ENCODE measurements at regions not wholly inside any gene's neighbourhood (a gene's known extent, or its start where the extent isn't known, plus 50 kb on each side); places are given as distances from the start of the nearest gene placed in this dataset.
"Not testable (repeated sequence)": the region's sequence is repeated elsewhere in the genome, so short reads cannot be mapped to it uniquely, and the experiment has no call there.

GRCh38 chr6:146985966-146986365, 218.3 kb upstream of the STXBP5 start:
- 96% methylated on average over 2 of the region's 2 CpGs for WGBS (ENCODE audit: low lambda C conversion rate)
- Histone ChIP-seq H3K4me1 (ENCODE audit: insufficient read depth, low read length) (peaks cover 74% of the 10 kb centered on the region), H3K9ac (ENCODE audit: insufficient read depth, low read depth, low read length) (no peak overlapping the region), H3K79me2 (ENCODE audit: insufficient read depth, low read length) (no peaks in the 10 kb centered on the region), H4K20me1 (ENCODE audit: insufficient read depth, low read length) (no peaks in the 10 kb centered on the region), H2AFZ (ENCODE audit: low read length) (no peak overlapping the region), H3K27me3 (ENCODE audit: control insufficient read depth in 1 of 2, insufficient read depth in 2 of 2, low read length in 2 of 2) (no peaks in the 10 kb centered on the region), H3K9me3 (ENCODE audit: low read length) (no peaks in the 10 kb centered on the region), H3K27ac (ENCODE audit: extremely low read length, insufficient read depth, low read length) (no peak overlapping the region), H3K4me2 (ENCODE audit: low read depth, low read length) (no peak overlapping the region), H3K36me3 (replicated peaks in 1 of 2; ENCODE audit: control insufficient read depth in 1 of 2, insufficient read depth in 2 of 2, low read length in 2 of 2) (no peaks in the 10 kb centered on the region), H3K4me3 (replicated peaks in 1 of 3; ENCODE audit: insufficient read depth in 1 of 3, low read depth in 2 of 3, low read length in 3 of 3) (no peak overlapping the region)
- ChIA-PET CTCF (ENCODE audit: low intra/inter-chr PET ratio, low total read pairs) (no interaction called here), POLR2A (interaction anchor here (1.6 kb wide), 1 partner anchor 8 kb away, joined by 4 read pairs; no protein-coding TSS in a partner anchor)
- ATAC-seq (no peak), DNase-seq (ENCODE audit: low spot score) (no peak), FAIRE-seq (no peak)
- 0 out of 2 replicates have a peak, but pooled peaks have one; percentile 50 for TF ChIP-seq ZNF251 (CRISPR knock-in tag; IDR thresholded peaks at IDR 0.05)
- no peak for TF ChIP-seq ZNF510 (CRISPR knock-in tag; IDR thresholded peaks at IDR 0.05; ENCODE audit: low read depth)
- TF ChIP-seq ZMYM3 (CRISPR knock-in tag; IDR thresholded peaks at IDR 0.05): peak; percentile 39; the same call in 1 of the 2 replicates
- in situ Hi-C loops (cut with HindIII; ENCODE audit: extremely low pct_ligation_motif_present, low pct_unique_long_range_greater_than_20kb): loop anchor here (10.0 kb wide), 1 partner anchor 219 kb away; the partner anchor contains the start of gene STXBP5
- intact Hi-C loops (cut with micrococcal nuclease; ENCODE audit: unreplicated experiment): loop anchor here (2.0 kb wide), 3 partner anchors 35 to 217 kb away; no protein-coding TSS in a partner anchor
- BruUV-seq (replicated peaks): no TSS peak

- DNase-seq (ENCODE audit: low spot score); H3K9me3 ChIP-seq (ENCODE audit: low read length); H3K36me3 ChIP-seq (replicated peaks in 1 of 2; ENCODE audit: control insufficient read depth in 1 of 2, insufficient read depth in 2 of 2, low read length in 2 of 2); ATAC-seq; H3K4me3 ChIP-seq (replicated peaks in 1 of 3; ENCODE audit: insufficient read depth in 1 of 3, low read depth in 2 of 3, low read length in 3 of 3); FAIRE-seq; H3K27ac ChIP-seq (ENCODE audit: extremely low read length, insufficient read depth, low read length); POLR2A ChIA-PET; H4K20me1 ChIP-seq (ENCODE audit: insufficient read depth, low read length); H3K4me2 ChIP-seq (ENCODE audit: low read depth, low read length); H3K9ac ChIP-seq (ENCODE audit: insufficient read depth, low read depth, low read length); H2AFZ ChIP-seq (ENCODE audit: low read length); CTCF ChIA-PET (ENCODE audit: low intra/inter-chr PET ratio, low total read pairs); BruUV-seq (replicated peaks); intact Hi-C loops (cut with micrococcal nuclease; ENCODE audit: unreplicated experiment); H3K27me3 ChIP-seq (ENCODE audit: control insufficient read depth in 1 of 2, insufficient read depth in 2 of 2, low read length in 2 of 2); H3K79me2 ChIP-seq (ENCODE audit: insufficient read depth, low read length): not testable (repeated sequence)
- WGBS (ENCODE audit: low lambda C conversion rate): 85% methylated on average over 1 of the region's 1 CpG
- in situ Hi-C loops (cut with HindIII; ENCODE audit: extremely low pct_ligation_motif_present, low pct_unique_long_range_greater_than_20kb): loop anchor here (10.0 kb wide), 1 partner anchor 217 kb away; the partner anchor contains the start of gene STXBP5
- H3K4me1 ChIP-seq (ENCODE audit: insufficient read depth, low read length): peaks cover 71% of the 10 kb centered on the region
Measured at GRCh38 chr6:146987938-146988337, 216.3 kb upstream of the STXBP5 start.
